K562 (cell line): ENCODE measurements at regions not wholly inside any gene's neighbourhood (a gene's known extent, or its start where the extent isn't known, plus 50 kb on each side); places are given as distances from the start of the nearest gene placed in this dataset.

Source experiments
- CBX5 ChIP-seq: IDR thresholded peaks from 2 replicates; pipeline ENCODE4 v1.6.1; 2014; ENCODE audit warnings: low read depth, borderline replicate concordance
- DEAF1 ChIP-seq: fragments of 450-650 bp; formaldehyde crosslinking; IDR thresholded peaks from 2 replicates; pipeline ENCODE4 v1.4.0; 2020; ENCODE audit warnings: mild to moderate bottlenecking, moderate library complexity
- MCM3 ChIP-seq: fragments of 450-650 bp; IDR thresholded peaks from 2 replicates; pipeline ENCODE4 v1.6.1; 2016
- MYBL2 ChIP-seq, 2 experiments: fragments of 450-650 bp in 1 of 2; sonication (generic) in 1 of 2; formaldehyde crosslinking in 1 of 2; IDR thresholded peaks; 2 replicates each; pipeline versions ENCODE4 v1.6.1 to v1.8.1; 2017 to 2022; ENCODE audit warnings: borderline replicate concordance in 1 of 2, inconsistent platforms in 1 of 2, low read depth in 1 of 2, mild to moderate bottlenecking in 1 of 2, missing genetic modification reagents in 1 of 2, moderate library complexity in 1 of 2
- MYC ChIP-seq, 2 experiments: fragments of 250-450 bp in 1 of 2; sonication (Bioruptor Pico) in 1 of 2; IDR thresholded peaks; 2 replicates each; pipeline versions ENCODE4 v1.5.1 to v1.6.1; 2012 to 2021; ENCODE audit warnings: low read depth in 2 of 2, borderline replicate concordance in 1 of 2, improper control_type of control experiment in 1 of 2, low read length in 1 of 2, mild to moderate bottlenecking in 1 of 2, moderate library complexity in 1 of 2
- NCOA2 ChIP-seq, 2 experiments: fragments of 450-650 bp; IDR thresholded peaks; 2 replicates each; pipeline ENCODE4 v1.6.1; 2018; ENCODE audit warnings: mild to moderate bottlenecking in 2 of 2, moderate library complexity in 1 of 2; ENCODE audit not compliant: partially characterized antibody in 2 of 2
- SAP30 ChIP-seq: fragments of 200-600 bp; sonication (generic); IDR thresholded peaks from 2 replicates; pipeline ENCODE4 v1.6.1; 2012; ENCODE audit warnings: borderline replicate concordance, low read depth, mild to moderate bottlenecking, moderate library complexity, low read length, control low read depth, inconsistent platforms; ENCODE audit not compliant: insufficient read depth, poor library complexity, severe bottlenecking
- SREBF1 ChIP-seq: fragments of 150-350 bp; IDR thresholded peaks from 2 replicates; pipeline ENCODE4 v1.6.1; 2014; ENCODE audit warnings: antibody characterized with exemption, low read depth, low read length, borderline replicate concordance
- ZFPM2 ChIP-seq: fragments of 250-450 bp; sonication (Bioruptor Pico); IDR thresholded peaks from 2 replicates; pipeline ENCODE4 v1.5.1; 2022; ENCODE audit warnings: mild to moderate bottlenecking
- ZKSCAN1 ChIP-seq: fragments of 150-350 bp; IDR thresholded peaks from 2 replicates; pipeline ENCODE4 v1.6.1; 2016; ENCODE audit warnings: low read depth, low read length
- ZNF311 ChIP-seq: fragments of 250-450 bp; sonication (Bioruptor Pico); IDR thresholded peaks from 2 replicates; pipeline ENCODE4 v1.4.0; 2020; ENCODE audit warnings: mild to moderate bottlenecking, moderate library complexity
- ZNF324 ChIP-seq: fragments of 250-450 bp; sonication (Bioruptor Pico); IDR thresholded peaks from 2 replicates; pipeline ENCODE4 v1.4.0; 2020; ENCODE audit warnings: mild to moderate bottlenecking
- ZNF431 ChIP-seq: sonication (generic); formaldehyde crosslinking; IDR thresholded peaks from 2 replicates; pipeline ENCODE4 v1.8.0; 2022; ENCODE audit warnings: mild to moderate bottlenecking, missing genetic modification reagents
- ZNF592 ChIP-seq: fragments of 450-650 bp; IDR thresholded peaks from 2 replicates; pipeline ENCODE4 v1.6.1; 2017; ENCODE audit warnings: antibody characterized with exemption, mild to moderate bottlenecking

- TF ChIP-seq ZNF431 (CRISPR knock-in tag) = no peak
- TF ChIP-seq CBX5 = no peak
- TF ChIP-seq ZNF311 = no peak
- no peak for TF ChIP-seq DEAF1 (CRISPR knock-in tag)
- TF ChIP-seq ZKSCAN1 = no peak
- no peak for TF ChIP-seq SREBF1
- no peak for TF ChIP-seq MYBL2 (IDR thresholded peaks at IDR 0.05; ENCODE audit: low read depth)
- TF ChIP-seq MYBL2 (CRISPR knock-in tag; IDR thresholded peaks at IDR 0.05; ENCODE audit: borderline replicate concordance) = no peak
- TF ChIP-seq ZNF324 = no peak
- no peak for TF ChIP-seq MYC (IDR thresholded peaks at IDR 0.05; ENCODE audit: low read depth, low read length)
- TF ChIP-seq MYC (CRISPR knock-in tag; IDR thresholded peaks at IDR 0.05; ENCODE audit: borderline replicate concordance, low read depth) = no peak
- no peak for TF ChIP-seq ZNF592
- no peak for TF ChIP-seq ZFPM2
- TF ChIP-seq MCM3 = no peak
- TF ChIP-seq SAP30 = no peak
- TF ChIP-seq NCOA2 (IDR thresholded peaks at IDR 0.05; ENCODE audit: partially characterized antibody in 2 of 2) = no peak
Observed at GRCh38 chr4:104896660-104897645, 249.7 kb upstream of the TET2 start (continued).
